Endothelial cell of umbilical vein (primary cell): ENCODE measurements at regions not wholly inside any gene's neighbourhood (a gene's known extent, or its start where the extent isn't known, plus 50 kb on each side); places are given as distances from the start of the nearest gene placed in this dataset.

ENCODE experiments used
- BruUV-seq: library from RNA; stranded (reverse); fragments of 400-500 nt; replicated peaks from 2 replicates; lab custom pipeline; 2021; lab: Mats Ljungman, UMichigan
- CTCF ChIA-PET: fragments of 300-600, 350-600 bp; sonication (Branson Sonifier 250); formaldehyde crosslinking; loops from one replicate; lab custom pipeline; 2021; ENCODE audit warnings: antibody characterized with exemption, inconsistent platforms; lab: Charles Lee
- POLR2A ChIA-PET: fragments of 300-600, 350-600 bp; sonication (Branson Sonifier 250); formaldehyde crosslinking; loops from one replicate; lab custom pipeline; 2021; ENCODE audit warnings: antibody characterized with exemption, inconsistent platforms; lab: Charles Lee
- DNase-seq: peaks from one replicate; pipeline ENCODE4 v3.0.0-alpha.2; 2011; ENCODE audit warnings: low read depth, low spot score
- FAIRE-seq: peaks from 2 replicates; lab custom pipeline; 2011; peaks lifted over from hg19 to GRCh38; lab: Jason Lieb, UNC
- H2AFZ ChIP-seq: 2 replicates; pipeline ENCODE4 v1.6.0; 2012; ENCODE audit warnings: low read depth, low read length, control low read depth, inconsistent platforms
- H3K27ac ChIP-seq: 2 replicates; pipeline ENCODE4 v1.5.1; 2011; ENCODE audit warnings: low read depth, mild to moderate bottlenecking, control low read depth, low read length, moderate library complexity; ENCODE audit not compliant: insufficient read depth
- H3K27me3 ChIP-seq, 2 experiments: 2 replicates each; pipeline versions ENCODE4 v1.6.0 to v1.6.1; 2011; ENCODE audit warnings: low read length in 2 of 2, mixed read lengths in 1 of 2; ENCODE audit not compliant: control insufficient read depth in 2 of 2, insufficient read depth in 2 of 2
- H3K36me3 ChIP-seq, 2 experiments: 2 replicates in 1 of 2; 3 replicates in 1 of 2; pipeline ENCODE4 v1.5.1; 2011; ENCODE audit warnings: low read length in 2 of 2, mild to moderate bottlenecking in 1 of 2, moderate library complexity in 1 of 2; ENCODE audit not compliant: control insufficient read depth in 2 of 2, insufficient read depth in 2 of 2; ENCODE audit errors: extremely low read depth in 1 of 2
- H3K4me1 ChIP-seq: 3 replicates; pipeline ENCODE4 v1.5.1; 2011; ENCODE audit warnings: mild to moderate bottlenecking, low read length; ENCODE audit not compliant: control insufficient read depth, insufficient read depth; ENCODE audit errors: extremely low read depth
- H3K4me2 ChIP-seq: 2 replicates; pipeline ENCODE4 v1.6.1; 2011; ENCODE audit warnings: low read length, control low read depth, mixed read lengths; ENCODE audit not compliant: insufficient read depth
- H3K4me3 ChIP-seq, 3 experiments: fragments of 200-600 bp in 1 of 3; sonication (generic), shearing (Covaris generic) in 1 of 3; replicated peaks in 1 of 3; 2 replicates each; pipeline ENCODE4 v1.5.1; 2011 to 2016; ENCODE audit warnings: control low read depth in 3 of 3, low read length in 3 of 3, mild to moderate bottlenecking in 2 of 3, inconsistent platforms in 1 of 3, low read depth in 1 of 3, moderate library complexity in 1 of 3; ENCODE audit not compliant: insufficient read depth in 1 of 3
- H3K79me2 ChIP-seq: 2 replicates; pipeline ENCODE4 v1.6.0; 2012; ENCODE audit warnings: low read length, inconsistent platforms; ENCODE audit not compliant: control insufficient read depth, insufficient read depth
- H3K9ac ChIP-seq: replicated peaks from 2 replicates; pipeline ENCODE3; 2011; ENCODE audit warnings: low read length, control low read depth; ENCODE audit not compliant: insufficient read depth; ENCODE audit errors: extremely low read depth
- H3K9me1 ChIP-seq: replicated peaks from 3 replicates; pipeline ENCODE4 v1.6.0; 2011; ENCODE audit warnings: mild to moderate bottlenecking, low read length; ENCODE audit not compliant: control insufficient read depth, insufficient read depth; ENCODE audit errors: extremely low read depth
- H3K9me3 ChIP-seq: replicated peaks from 2 replicates; pipeline ENCODE4 v1.5.1; 2012; ENCODE audit warnings: low read length, inconsistent platforms; ENCODE audit not compliant: control insufficient read depth, insufficient read depth
- H4K20me1 ChIP-seq: replicated peaks from 2 replicates; pipeline ENCODE3; 2011; ENCODE audit warnings: mild to moderate bottlenecking, low read length; ENCODE audit not compliant: control insufficient read depth, insufficient read depth; ENCODE audit errors: extremely low read depth
- EZH2 ChIP-seq: IDR thresholded peaks from 2 replicates; pipeline ENCODE4 v1.6.1; 2012; ENCODE audit warnings: borderline replicate concordance, low read depth, mild to moderate bottlenecking, moderate library complexity, low read length, inconsistent platforms; ENCODE audit not compliant: severe bottlenecking
- FOS ChIP-seq: IDR thresholded peaks from 2 replicates; pipeline ENCODE4 v1.6.1; 2011; ENCODE audit warnings: mild to moderate bottlenecking, low read length, moderate library complexity, borderline replicate concordance; ENCODE audit not compliant: insufficient read depth
- GATA2 ChIP-seq: IDR thresholded peaks from 2 replicates; pipeline ENCODE4 v1.7.0; 2011; ENCODE audit warnings: low read depth, mild to moderate bottlenecking, moderate library complexity, mixed read lengths, low read length; ENCODE audit not compliant: insufficient read length, insufficient read depth
- JUN ChIP-seq: IDR thresholded peaks from 2 replicates; pipeline ENCODE4 v1.6.1; 2011; ENCODE audit warnings: borderline replicate concordance, low read depth; ENCODE audit not compliant: insufficient read length, insufficient read depth
- MYC ChIP-seq: IDR thresholded peaks from one replicate; pipeline ENCODE4 v1.6.1; 2011; ENCODE audit warnings: mild to moderate bottlenecking, low read depth, low read length
- POLR2A ChIP-seq: IDR thresholded peaks from 2 replicates; pipeline ENCODE4 v1.6.1; 2012; ENCODE audit warnings: low read depth, mild to moderate bottlenecking, control low read depth, low read length
- POLR2AphosphoS5 ChIP-seq: IDR thresholded peaks from 2 replicates; pipeline ENCODE4 v1.6.1; 2012; ENCODE audit warnings: low read depth, mild to moderate bottlenecking, control low read depth, low read length, moderate library complexity; ENCODE audit not compliant: insufficient read depth
- dilution Hi-C: fragments of 300-500 bp; cut with MboI; formaldehyde crosslinking; loops from one replicate; pipeline ENCODE4 v1.15.0; 2019; ENCODE audit warnings: low sequenced_read_pairs; ENCODE audit not compliant: extremely low pct_ligation_motif_present
- intact Hi-C: fragments of 100-400 bp; cut with micrococcal nuclease; formaldehyde crosslinking; loops from one replicate; pipeline ENCODE4 v1.10.0; 2022
- TF ChIP-seq, protein P1 (sequence below): IDR thresholded peaks from 2 replicates; pipeline ENCODE4 v1.6.1; 2011; ENCODE audit not compliant: insufficient read depth, insufficient read length
- TF ChIP-seq, protein P2 (sequence below), 2 donors: IDR thresholded peaks; 1 replicate in 1 of 2; 2 replicates in 1 of 2; pipeline ENCODE4 v1.5.1; 2011; ENCODE audit warnings: low read length in 2 of 2, mild to moderate bottlenecking in 2 of 2, moderate library complexity in 2 of 2, control low read depth in 1 of 2, inconsistent platforms in 1 of 2, low read depth in 1 of 2; ENCODE audit not compliant: insufficient read depth in 1 of 2; ENCODE audit errors: extremely low read depth in 1 of 2

DNA sequence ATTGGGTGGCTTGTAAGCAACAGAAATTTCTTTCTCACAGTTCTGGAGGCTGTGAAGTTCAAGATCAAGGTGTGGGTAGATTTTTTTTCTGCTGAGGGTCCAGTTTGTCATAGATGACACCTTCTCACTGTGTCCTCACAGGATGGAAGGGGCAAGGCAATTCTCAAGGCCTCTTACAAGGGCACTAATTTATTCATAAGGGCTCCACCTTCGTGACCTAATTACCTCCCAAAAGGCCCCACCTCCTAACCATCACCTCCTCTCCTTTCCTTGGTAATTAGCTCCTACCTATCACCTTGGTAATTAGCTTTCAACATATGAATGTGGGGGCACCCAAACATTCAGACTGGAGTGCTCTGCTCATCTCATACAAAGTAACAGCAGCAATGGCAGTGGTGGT is 92.3 kb upstream of the CD44 start:
- no peaks in the 10 kb centered on the region for H3K79me2 ChIP-seq
- H3K4me3 ChIP-seq: no peak overlapping the region
- H3K4me1 ChIP-seq: no peaks in the 10 kb centered on the region
- H2AFZ ChIP-seq: no peak overlapping the region
- no peaks in the 10 kb centered on the region for H3K9me1 ChIP-seq
- dilution Hi-C loops (no loop called here), intact Hi-C loops (no loop called here)
- H3K27ac ChIP-seq: no peak overlapping the region
- H3K4me2 ChIP-seq: no peak overlapping the region
- H3K27me3 ChIP-seq: peaks cover 0 to 7% of the 10 kb centered on the region in 2 experiments
- no peak for TF ChIP-seq JUN
- POLR2A ChIA-PET: no interaction called here
- no TSS peak for BruUV-seq
- no peaks in the 10 kb centered on the region for H3K36me3 ChIP-seq
- CTCF ChIA-PET: no interaction called here
- H4K20me1 ChIP-seq: no peaks in the 10 kb centered on the region
- DNase-seq (no peak), FAIRE-seq (no peak)
- H3K9me3 ChIP-seq: no peaks in the 10 kb centered on the region
- no peak overlapping the region for H3K9ac ChIP-seq

DNA sequence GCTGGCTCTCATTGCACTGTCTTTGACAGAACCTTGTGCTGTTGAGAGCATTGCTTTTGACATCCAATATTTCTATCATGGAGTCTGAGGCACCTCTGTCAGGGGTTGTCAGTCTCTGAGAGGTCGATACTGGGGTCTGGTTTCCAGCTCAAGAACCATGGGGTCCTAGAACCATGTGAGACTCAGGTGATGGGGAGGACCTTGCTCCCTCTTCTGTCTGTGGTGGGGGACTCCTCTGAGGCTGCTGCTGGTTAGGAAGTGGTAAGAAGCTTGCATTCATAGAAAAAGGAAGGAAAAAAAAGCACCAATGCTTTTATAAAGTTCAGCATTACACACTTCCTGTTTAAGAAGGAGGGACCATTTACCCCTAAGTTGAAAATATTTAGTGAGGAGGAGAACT is 91.8 kb upstream of the CD44 start:
- H3K4me2 ChIP-seq: no peak overlapping the region
- no peak overlapping the region for H3K4me3 ChIP-seq
- dilution Hi-C loops: no loop called here
- peaks cover 1 to 4% of the 10 kb centered on the region in 2 experiments for H3K27me3 ChIP-seq
- no TSS peak for BruUV-seq
- FAIRE-seq: no peak
- no peaks in the 10 kb centered on the region for H3K4me1 ChIP-seq
- no peaks in the 10 kb centered on the region for H3K36me3 ChIP-seq
- TF ChIP-seq EZH2 (no peak), FOS (no peak), POLR2A (no peak), POLR2AphosphoS5 (no peak), GATA2 (no peak), JUN (no peak), MYC (no peak)
- TF ChIP-seq, protein P1, sequence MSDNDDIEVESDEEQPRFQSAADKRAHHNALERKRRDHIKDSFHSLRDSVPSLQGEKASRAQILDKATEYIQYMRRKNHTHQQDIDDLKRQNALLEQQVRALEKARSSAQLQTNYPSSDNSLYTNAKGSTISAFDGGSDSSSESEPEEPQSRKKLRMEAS: no peak
- TF ChIP-seq, protein P2, sequence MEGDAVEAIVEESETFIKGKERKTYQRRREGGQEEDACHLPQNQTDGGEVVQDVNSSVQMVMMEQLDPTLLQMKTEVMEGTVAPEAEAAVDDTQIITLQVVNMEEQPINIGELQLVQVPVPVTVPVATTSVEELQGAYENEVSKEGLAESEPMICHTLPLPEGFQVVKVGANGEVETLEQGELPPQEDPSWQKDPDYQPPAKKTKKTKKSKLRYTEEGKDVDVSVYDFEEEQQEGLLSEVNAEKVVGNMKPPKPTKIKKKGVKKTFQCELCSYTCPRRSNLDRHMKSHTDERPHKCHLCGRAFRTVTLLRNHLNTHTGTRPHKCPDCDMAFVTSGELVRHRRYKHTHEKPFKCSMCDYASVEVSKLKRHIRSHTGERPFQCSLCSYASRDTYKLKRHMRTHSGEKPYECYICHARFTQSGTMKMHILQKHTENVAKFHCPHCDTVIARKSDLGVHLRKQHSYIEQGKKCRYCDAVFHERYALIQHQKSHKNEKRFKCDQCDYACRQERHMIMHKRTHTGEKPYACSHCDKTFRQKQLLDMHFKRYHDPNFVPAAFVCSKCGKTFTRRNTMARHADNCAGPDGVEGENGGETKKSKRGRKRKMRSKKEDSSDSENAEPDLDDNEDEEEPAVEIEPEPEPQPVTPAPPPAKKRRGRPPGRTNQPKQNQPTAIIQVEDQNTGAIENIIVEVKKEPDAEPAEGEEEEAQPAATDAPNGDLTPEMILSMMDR (IDR thresholded peaks at IDR 0.05; ENCODE audit: extremely low read depth in 1 of 2, insufficient read depth in 1 of 2, low read depth in 1 of 2, low read length in 2 of 2): no peak
- H3K79me2 ChIP-seq: no peaks in the 10 kb centered on the region
- H2AFZ ChIP-seq: no peak overlapping the region
- H4K20me1 ChIP-seq: no peaks in the 10 kb centered on the region
- H3K27ac ChIP-seq: no peak overlapping the region
- H3K9ac ChIP-seq: no peak overlapping the region
- CTCF ChIA-PET: interaction anchor here (1.0 kb wide), 1 partner anchor 9 kb away, joined by 3 read pairs; no protein-coding TSS in a partner anchor
- H3K9me1 ChIP-seq: no peaks in the 10 kb centered on the region
- DNase-seq: no peak
- intact Hi-C loops: no loop called here
- H3K9me3 ChIP-seq: no peaks in the 10 kb centered on the region
- POLR2A ChIA-PET: no interaction called here
